GM12878 (cell line): ENCODE measurements at regions not wholly inside any gene's neighbourhood (a gene's known extent, or its start where the extent isn't known, plus 50 kb on each side); places are given as distances from the start of the nearest gene placed in this dataset.

Experiments used
- ATAC-seq: fragments of 200-7000 bp; cut with Tn5 transposase; 3 replicates; pipeline ENCODE4 v1.9.1; 2020; ENCODE audit warnings: mild to moderate bottlenecking, moderate library complexity
- BruUV-seq: library from RNA; stranded (reverse); fragments of 400-500 nt; replicated peaks from 2 replicates; lab custom pipeline; 2021; lab: Mats Ljungman, UMichigan
- CTCF ChIA-PET: fragments of 300-600 bp; sonication (Branson Sonifier 250); formaldehyde crosslinking; extraction: SDS; loops from one replicate; lab custom pipeline; 2021; ENCODE audit warnings: inconsistent platforms; lab: Yijun Ruan, JAX
- POLR2A ChIA-PET: fragments of 350-600 bp; formaldehyde crosslinking; extraction: SDS; loops from one replicate; lab custom pipeline; 2021; ENCODE audit warnings: inconsistent platforms; lab: Charles Lee
- RAD21 ChIA-PET: fragments of 300-600 bp; sonication (Branson Sonifier 250); formaldehyde crosslinking; loops from one replicate; lab custom pipeline; 2023; ENCODE audit warnings: antibody characterized with exemption; ENCODE audit not compliant: unreplicated experiment; lab: Charles Lee
- SMC1A ChIA-PET: fragments of 300-600 bp; sonication (Branson Sonifier 250); formaldehyde crosslinking; loops from one replicate; lab custom pipeline; 2023; ENCODE audit not compliant: unreplicated experiment, uncharacterized antibody; lab: Charles Lee
- DNase-seq: peaks from one replicate; pipeline ENCODE4 v3.0.0-alpha.2; 2011; ENCODE audit warnings: low read depth, low spot score
- FAIRE-seq: peaks from 3 replicates; lab custom pipeline; 2011; peaks lifted over from hg19 to GRCh38; lab: Jason Lieb, UNC
- H2AFZ ChIP-seq: 2 replicates; pipeline ENCODE4 v1.6.0; 2011; ENCODE audit warnings: low read depth, low read length, control low read depth; ENCODE audit not compliant: control insufficient read depth
- H3K27ac ChIP-seq: 2 replicates; pipeline ENCODE4 v1.5.1; 2011; ENCODE audit warnings: control low read depth; ENCODE audit not compliant: control insufficient read depth, insufficient read depth
- H3K27me3 ChIP-seq, 2 experiments: replicated peaks in 1 of 2; 2 replicates each; pipeline versions ENCODE4 v1.6.0 to v1.6.1; 2011; ENCODE audit warnings: low read length in 1 of 2; ENCODE audit not compliant: control insufficient read depth in 2 of 2, insufficient read depth in 2 of 2
- H3K36me3 ChIP-seq, 2 experiments: 2 replicates each; pipeline ENCODE4 v1.5.1; 2011; ENCODE audit warnings: low read length in 1 of 2; ENCODE audit not compliant: control insufficient read depth in 2 of 2, insufficient read depth in 2 of 2
- H3K4me1 ChIP-seq: 2 replicates; pipeline ENCODE4 v1.6.1; 2011; ENCODE audit warnings: mild to moderate bottlenecking, low read length, moderate library complexity, mixed read lengths; ENCODE audit not compliant: control insufficient read depth, insufficient read depth
- H3K4me2 ChIP-seq: 2 replicates; pipeline ENCODE4 v1.6.0; 2011; ENCODE audit warnings: control low read depth; ENCODE audit not compliant: control insufficient read depth, insufficient read depth
- H3K4me3 ChIP-seq: fragments of 200-600 bp; sonication (generic); 2 replicates; pipeline ENCODE4 v1.5.1; 2016
- H3K79me2 ChIP-seq: 2 replicates; pipeline ENCODE4 v1.6.0; 2011; ENCODE audit warnings: low read length; ENCODE audit not compliant: control insufficient read depth, insufficient read depth
- H3K9ac ChIP-seq: 2 replicates; pipeline ENCODE4 v1.8.0; 2011; ENCODE audit warnings: low read length, control low read depth, mixed read lengths; ENCODE audit not compliant: control insufficient read depth, insufficient read depth
- H3K9me3 ChIP-seq: replicated peaks from 3 replicates; pipeline ENCODE4 v1.5.1; 2011; ENCODE audit warnings: mild to moderate bottlenecking, low read length; ENCODE audit not compliant: control insufficient read depth, insufficient read depth
- H4K20me1 ChIP-seq: 2 replicates; pipeline ENCODE4 v1.6.0; 2011; ENCODE audit not compliant: control insufficient read depth, insufficient read depth
- CBX5 ChIP-seq: sonication (generic); IDR thresholded peaks from 2 replicates; pipeline ENCODE4 v1.6.1; 2016; ENCODE audit warnings: low read depth, moderate library complexity, mild to moderate bottlenecking, inconsistent platforms
- CHD4 ChIP-seq: fragments of 200-600 bp; sonication (generic); IDR thresholded peaks from 2 replicates; pipeline ENCODE4 v1.6.1; 2016; ENCODE audit warnings: mild to moderate bottlenecking
- CREM ChIP-seq: IDR thresholded peaks from 2 replicates; pipeline ENCODE4 v1.6.1; 2014; ENCODE audit warnings: antibody characterized with exemption, low read depth
- EED ChIP-seq: sonication (generic); IDR thresholded peaks from 2 replicates; pipeline ENCODE4 v1.6.1; 2016; ENCODE audit warnings: antibody characterized with exemption, low read depth
- FOS ChIP-seq: IDR thresholded peaks from 3 replicates; pipeline ENCODE4 v1.6.1; 2011; ENCODE audit warnings: borderline replicate concordance; ENCODE audit not compliant: insufficient read length; ENCODE audit errors: extremely low read depth
- FOXK2 ChIP-seq: fragments of 450-650 bp; IDR thresholded peaks from 2 replicates; pipeline ENCODE4 v1.6.1; 2017; ENCODE audit warnings: mild to moderate bottlenecking, moderate library complexity
- GABPA ChIP-seq: IDR thresholded peaks from 2 replicates; pipeline ENCODE4 v1.6.1; 2014; ENCODE audit warnings: antibody characterized with exemption, low read depth, mild to moderate bottlenecking, inconsistent platforms
- MEF2B ChIP-seq: fragments of 450-650 bp; IDR thresholded peaks from 2 replicates; pipeline ENCODE4 v1.6.1; 2018; ENCODE audit warnings: mild to moderate bottlenecking, moderate library complexity; ENCODE audit not compliant: partially characterized antibody, poor library complexity, severe bottlenecking
- MXI1 ChIP-seq: fragments of 150-350 bp; IDR thresholded peaks from 2 replicates; pipeline ENCODE4 v1.6.1; 2011; ENCODE audit warnings: low read depth, mild to moderate bottlenecking, inconsistent platforms, low read length, improper control_type of control experiment
- RBBP5 ChIP-seq: fragments of 200-600 bp; sonication (generic); conservative IDR thresholded peaks from 2 replicates; pipeline ENCODE4 v1.6.1; 2016
- RELA ChIP-seq: fragments of 450-650 bp; IDR thresholded peaks from 2 replicates; pipeline ENCODE4 v1.8.0; 2014; ENCODE audit warnings: borderline replicate concordance; ENCODE audit not compliant: partially characterized antibody
- RFX5 ChIP-seq: IDR thresholded peaks from 2 replicates; pipeline ENCODE4 v1.6.1; 2011; ENCODE audit warnings: low read depth, low read length, improper control_type of control experiment
- SMAD5 ChIP-seq: IDR thresholded peaks from 2 replicates; pipeline ENCODE4 v1.6.1; 2016; ENCODE audit warnings: antibody characterized with exemption, low read depth
- SPI1 ChIP-seq: IDR thresholded peaks from 2 replicates; pipeline ENCODE4 v1.6.1; 2011; ENCODE audit warnings: low read depth, mild to moderate bottlenecking, low read length, moderate library complexity, borderline replicate concordance; ENCODE audit not compliant: insufficient read depth
- SREBF1 ChIP-seq: IDR thresholded peaks from 2 replicates; pipeline ENCODE4 v1.6.1; 2012; ENCODE audit warnings: mild to moderate bottlenecking, low read length
- TCF3 ChIP-seq: IDR thresholded peaks from 2 replicates; pipeline ENCODE4 v1.6.1; 2012; ENCODE audit warnings: low read depth, mild to moderate bottlenecking, low read length, borderline replicate concordance; ENCODE audit not compliant: insufficient read depth
- ZBED1 ChIP-seq: IDR thresholded peaks from 2 replicates; pipeline ENCODE4 v1.6.1; 2016; ENCODE audit warnings: borderline replicate concordance
- ZNF207 ChIP-seq: fragments of 450-650 bp; IDR thresholded peaks from 2 replicates; pipeline ENCODE4 v1.6.1; 2014; ENCODE audit warnings: antibody characterized with exemption, mild to moderate bottlenecking, borderline replicate concordance
- WGBS: methylation state at CpG from one replicate; pipeline ENCODE4 v1.1.6; 2016; ENCODE audit warnings: low lambda C conversion rate; ENCODE audit not compliant: insufficient replicate concordance, insufficient coverage; ENCODE audit errors: missing lambda C conversion rate; 5-methylcytosine and 5-hydroxymethylcytosine counted together
- in situ Hi-C: fragments of 300-500 bp; cut with MboI; formaldehyde crosslinking; loops from 9 replicates; pipeline ENCODE4 v1.14.3; 2018; ENCODE audit warnings: mixed read lengths
- intact Hi-C: fragments of 100-400 bp; cut with micrococcal nuclease; formaldehyde crosslinking; loops from one replicate; pipeline ENCODE4 v1.14.2; 2022; ENCODE audit not compliant: unreplicated experiment
- TF ChIP-seq, protein P1 (sequence below): IDR thresholded peaks from 2 replicates; pipeline ENCODE4 v1.6.1; 2012; ENCODE audit warnings: low read depth, low read length, improper control_type of control experiment
- TF ChIP-seq, protein P2 (sequence below): fragments of 450-650 bp; IDR thresholded peaks from 2 replicates; pipeline ENCODE4 v1.6.1; 2016; ENCODE audit warnings: mild to moderate bottlenecking

DNA sequence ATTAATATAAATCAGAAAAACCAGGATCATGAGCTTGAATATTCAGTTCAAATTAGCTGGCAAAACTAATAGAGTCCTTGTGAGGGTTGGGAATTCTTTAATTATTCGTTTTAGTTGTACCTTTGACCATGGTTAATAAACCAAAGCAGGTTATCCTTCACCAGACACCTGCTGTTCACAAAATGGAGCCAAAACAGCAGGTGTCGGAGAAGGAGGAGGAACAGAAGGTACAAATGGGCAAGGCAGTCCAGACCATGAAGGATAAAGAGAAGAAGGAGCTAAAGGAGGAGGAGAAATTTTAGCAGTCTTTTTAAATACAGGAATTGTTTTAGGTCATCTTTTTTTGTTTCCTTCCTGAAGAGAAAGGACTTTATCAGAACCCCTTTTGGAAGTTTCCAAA lies 106.1 kb downstream of the NHLRC3 start:
- TF ChIP-seq FOS (no peak), SMAD5 (no peak), MXI1 (no peak), CREM (no peak), CHD4 (no peak), ZNF207 (no peak), EED (no peak), CBX5 (no peak), SPI1 (no peak), MEF2B (no peak), RELA (no peak), FOXK2 (no peak), ZBED1 (no peak), GABPA (no peak), SREBF1 (no peak), RBBP5 (no peak), RFX5 (no peak), TCF3 (no peak)
- TF ChIP-seq, protein P1, sequence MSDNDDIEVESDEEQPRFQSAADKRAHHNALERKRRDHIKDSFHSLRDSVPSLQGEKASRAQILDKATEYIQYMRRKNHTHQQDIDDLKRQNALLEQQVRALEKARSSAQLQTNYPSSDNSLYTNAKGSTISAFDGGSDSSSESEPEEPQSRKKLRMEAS, result no peak
- TF ChIP-seq, protein P2, sequence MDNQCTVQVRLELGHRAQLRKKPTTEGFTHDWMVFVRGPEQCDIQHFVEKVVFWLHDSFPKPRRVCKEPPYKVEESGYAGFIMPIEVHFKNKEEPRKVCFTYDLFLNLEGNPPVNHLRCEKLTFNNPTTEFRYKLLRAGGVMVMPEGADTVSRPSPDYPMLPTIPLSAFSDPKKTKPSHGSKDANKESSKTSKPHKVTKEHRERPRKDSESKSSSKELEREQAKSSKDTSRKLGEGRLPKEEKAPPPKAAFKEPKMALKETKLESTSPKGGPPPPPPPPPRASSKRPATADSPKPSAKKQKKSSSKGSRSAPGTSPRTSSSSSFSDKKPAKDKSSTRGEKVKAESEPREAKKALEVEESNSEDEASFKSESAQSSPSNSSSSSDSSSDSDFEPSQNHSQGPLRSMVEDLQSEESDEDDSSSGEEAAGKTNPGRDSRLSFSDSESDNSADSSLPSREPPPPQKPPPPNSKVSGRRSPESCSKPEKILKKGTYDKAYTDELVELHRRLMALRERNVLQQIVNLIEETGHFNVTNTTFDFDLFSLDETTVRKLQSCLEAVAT, result no peak
- WGBS, result 0% methylated on average over 2 of the region's 2 CpGs
- H3K36me3 ChIP-seq, result no peaks in the 10 kb centered on the region
- no peaks in the 10 kb centered on the region for H3K79me2 ChIP-seq
- H3K27ac ChIP-seq, result no peak overlapping the region
- ChIA-PET POLR2A (no interaction called here), SMC1A (interaction anchor here (0.6 to 4.3 kb wide), 19 partner anchors 8 to 528 kb away, joined by 3 to 90 read pairs (median 3); no protein-coding TSS in a partner anchor), CTCF (interaction anchor here (0.7 to 7.3 kb wide), 29 partner anchors 11 to 533 kb away, joined by 3 to 119 read pairs (median 4); no protein-coding TSS in a partner anchor), RAD21 (interaction anchor here (1.1 to 5.8 kb wide), 8 partner anchors 108 to 472 kb away, joined by 3 to 62 read pairs (median 5); no protein-coding TSS in a partner anchor)
- H3K4me3 ChIP-seq, result no peak overlapping the region
- in situ Hi-C loops (no loop called here), intact Hi-C loops (loop anchor here (5.0 to 10.0 kb wide), 2 partner anchors 260 to 533 kb away; no protein-coding TSS in a partner anchor)
- no peaks in the 10 kb centered on the region for H3K4me1 ChIP-seq
- ATAC-seq (no peak), DNase-seq (no peak), FAIRE-seq (no peak)
- H4K20me1 ChIP-seq, result no peaks in the 10 kb centered on the region
- no peaks in the 10 kb centered on the region for H3K9me3 ChIP-seq
- H2AFZ ChIP-seq, result no peak overlapping the region
- no peak overlapping the region for H3K9ac ChIP-seq
- H3K27me3 ChIP-seq, result no peaks in the 10 kb centered on the region
- H3K4me2 ChIP-seq, result no peak overlapping the region
- BruUV-seq, result no TSS peak
